Naive thymus-derived CD8-positive, alpha-beta T cell (primary cell): ENCODE measurements at regions not wholly inside any gene's neighbourhood (a gene's known extent, or its start where the extent isn't known, plus 50 kb on each side); places are given as distances from the start of the nearest gene placed in this dataset.

Experiments used
- ATAC-seq, 2 donors: fragments of 150-1000 bp; cut with Tn5 transposase in 1 of 2; sonication (Bioruptor Pico), chemical (Tn5 transposase) in 1 of 2; 1 replicate in 1 of 2; 2 replicates in 1 of 2; pipeline ENCODE4 v1.10.0; 2021; ENCODE audit warnings: mild to moderate bottlenecking in 2 of 2, moderate library complexity in 2 of 2
- POLR2A ChIA-PET: fragments of 350-600 bp; sonication (Branson Sonifier 250); formaldehyde crosslinking; loops from one replicate; lab custom pipeline; 2021; ENCODE audit warnings: antibody characterized with exemption; lab: Charles Lee
- DNase-seq, 10 donors: peaks; one replicate each; pipeline versions ENCODE4 v3.0.0 to v3.0.0-alpha.2; 2020 to 2022
- H3K27ac Mint-ChIP-seq, 10 donors: one replicate each; pipeline ENCODE4 v1.8.0; 2020 to 2022; ENCODE audit warnings: mild to moderate bottlenecking in 10 of 10, mixed read lengths in 10 of 10, moderate library complexity in 4 of 10, inconsistent platforms in 1 of 10
- H3K27me3 Mint-ChIP-seq, 5 donors: one replicate each; pipeline ENCODE4 v1.8.0; 2021 to 2022; ENCODE audit warnings: mixed read lengths in 5 of 5
- H3K36me3 Mint-ChIP-seq, 3 donors: one replicate each; pipeline ENCODE4 v1.8.0; 2020 to 2022; ENCODE audit warnings: mixed read lengths in 3 of 3, mild to moderate bottlenecking in 2 of 3, inconsistent platforms in 1 of 3
- H3K4me1 Mint-ChIP-seq, 4 donors: one replicate each; pipeline ENCODE4 v1.8.0; 2021 to 2022; ENCODE audit warnings: mixed read lengths in 4 of 4
- H3K4me3 Mint-ChIP-seq, 10 donors: one replicate each; pipeline ENCODE4 v1.8.0; 2020 to 2022; ENCODE audit warnings: mild to moderate bottlenecking in 10 of 10, mixed read lengths in 10 of 10, moderate library complexity in 6 of 10, inconsistent platforms in 1 of 10
- H3K9me3 Mint-ChIP-seq, 9 donors: one replicate each; pipeline ENCODE4 v1.8.0; 2020 to 2022; ENCODE audit warnings: mixed read lengths in 9 of 9, mild to moderate bottlenecking in 3 of 9, inconsistent platforms in 1 of 9, moderate library complexity in 1 of 9

DNA sequence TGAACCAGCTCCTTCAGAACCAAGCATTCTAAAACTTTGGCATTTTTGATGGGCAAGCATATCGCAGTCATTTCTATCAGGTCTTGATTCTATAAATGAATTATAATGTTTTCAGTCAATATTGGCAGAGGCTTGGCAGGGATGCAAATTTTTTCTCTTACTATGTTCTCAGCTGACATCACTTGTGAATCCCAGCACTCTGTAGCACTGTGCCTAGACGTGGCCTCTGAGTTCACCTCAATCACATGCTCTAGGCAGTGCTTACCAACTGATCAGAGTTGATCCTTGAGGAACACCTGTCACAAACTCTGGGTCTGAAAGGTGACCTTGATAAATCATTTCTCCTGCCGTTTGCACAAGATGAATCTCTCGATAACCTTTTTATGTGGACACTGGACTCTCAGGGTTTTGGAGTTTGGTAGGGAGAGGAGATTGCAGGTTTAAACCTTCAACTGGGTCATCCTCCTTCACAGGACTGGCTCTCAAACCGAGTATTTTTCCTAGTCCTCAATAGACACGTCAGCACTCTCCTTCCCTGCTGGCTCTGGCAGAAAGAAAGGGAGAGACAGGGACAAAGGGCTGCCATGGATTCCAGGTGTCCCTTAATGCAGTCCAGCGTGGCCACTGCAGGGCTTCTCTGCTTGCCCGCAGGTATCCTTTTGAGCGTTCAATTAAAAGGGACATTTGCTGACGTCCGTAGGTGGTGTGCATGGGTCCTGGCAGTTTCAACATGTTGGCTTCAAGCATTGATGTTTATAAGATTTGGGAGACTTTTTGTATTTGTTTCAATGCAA lies 222.3 kb upstream of the CMC1 start:
- Mint-ChIP-seq H3K4me3 (no peak overlapping the region), H3K9me3 (peaks cover 0 to 15% (median 9%) of the 10 kb centered on the region in 9 donors), H3K27me3 (no peaks in the 10 kb centered on the region), H3K36me3 (peaks cover 0 to 9% (median 8%) of the 10 kb centered on the region in 3 donors), H3K4me1 (peaks cover 0 to 7% (median 2%) of the 10 kb centered on the region in 4 donors), H3K27ac (no peak overlapping the region)
- DNase-seq = no peak
- no peak for ATAC-seq
- POLR2A ChIA-PET = no interaction called here

GRCh38 chr3:28019740-28020139 lies 221.7 kb upstream of the CMC1 start:
- no peak overlapping the region for H3K4me3 Mint-ChIP-seq
- no peak overlapping the region for H3K27ac Mint-ChIP-seq
- peaks cover 0 to 17% (median 14%) of the 10 kb centered on the region in 9 donors for H3K9me3 Mint-ChIP-seq
- H3K27me3 Mint-ChIP-seq = no peaks in the 10 kb centered on the region
- POLR2A ChIA-PET = no interaction called here
- peaks cover 0 to 7% (median 2%) of the 10 kb centered on the region in 4 donors for H3K4me1 Mint-ChIP-seq
- ATAC-seq (no peak), DNase-seq (no peak)
- peaks cover 0 to 11% (median 9%) of the 10 kb centered on the region in 3 donors for H3K36me3 Mint-ChIP-seq

GRCh38 chr3:28022916-28023315 lies 218.5 kb upstream of the CMC1 start:
- H3K27me3 Mint-ChIP-seq = no peaks in the 10 kb centered on the region
- DNase-seq (no peak), ATAC-seq (no peak)
- no peak overlapping the region for H3K27ac Mint-ChIP-seq
- H3K36me3 Mint-ChIP-seq = peaks cover 0 to 19% (median 12%) of the 10 kb centered on the region in 3 donors
- peaks cover 0 to 29% (median 19%) of the 10 kb centered on the region in 9 donors for H3K9me3 Mint-ChIP-seq
- no peak overlapping the region for H3K4me3 Mint-ChIP-seq
- POLR2A ChIA-PET = no interaction called here
- H3K4me1 Mint-ChIP-seq = peaks cover 0 to 2% (median 0%) of the 10 kb centered on the region in 4 donors

GRCh38 chr3:28028554-28028953 lies 212.9 kb upstream of the CMC1 start:
- ATAC-seq (no peak), DNase-seq (no peak)
- Mint-ChIP-seq H3K4me3 (no peak overlapping the region), H3K27ac (no peak overlapping the region), H3K4me1 (peaks cover 0 to 7% (median 4%) of the 10 kb centered on the region in 4 donors), H3K9me3 (peaks cover 15 to 49% (median 34%) of the 10 kb centered on the region in 9 donors), H3K27me3 (no peaks in the 10 kb centered on the region), H3K36me3 (peaks cover 4 to 36% (median 14%) of the 10 kb centered on the region in 3 donors)
- POLR2A ChIA-PET = no interaction called here

DNA sequence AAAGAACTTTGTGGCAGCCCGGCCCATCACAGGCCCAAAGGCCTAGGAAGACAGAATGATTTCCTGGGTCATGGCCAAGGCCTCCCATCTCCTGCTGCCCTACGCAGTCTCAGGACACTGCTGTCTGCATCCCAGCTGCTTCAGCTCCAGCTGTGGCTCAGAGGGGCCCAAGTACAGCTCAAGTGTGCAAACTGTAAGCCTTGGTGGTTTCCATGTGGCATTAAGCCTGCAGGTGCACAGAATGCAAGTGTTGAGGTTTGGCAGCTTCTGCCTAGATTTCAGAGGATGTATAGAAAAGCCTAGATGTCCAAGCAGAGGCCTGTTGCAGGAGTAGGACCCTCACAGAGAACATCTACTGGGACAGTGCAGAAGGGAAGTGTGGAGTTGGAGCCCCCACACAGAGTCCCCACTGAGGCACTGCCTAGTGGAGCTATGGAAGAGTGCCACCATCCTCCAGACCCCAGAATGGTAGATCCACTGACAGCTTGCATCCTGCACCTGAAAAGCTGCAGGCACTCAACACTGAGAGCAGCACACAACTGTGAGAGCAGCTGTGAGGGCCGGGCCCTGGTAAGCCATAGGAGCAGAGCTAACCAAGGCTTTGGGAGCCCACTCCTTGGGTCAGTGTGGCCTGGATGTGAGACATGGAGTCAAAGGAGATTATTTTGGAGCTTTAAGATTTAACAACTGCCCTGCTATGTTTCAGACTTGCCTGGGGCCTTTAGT lies 208.2 kb upstream of the CMC1 start:
- H3K4me1 Mint-ChIP-seq = peaks cover 0 to 16% (median 6%) of the 10 kb centered on the region in 4 donors
- H3K36me3 Mint-ChIP-seq = peaks cover 4 to 27% (median 8%) of the 10 kb centered on the region in 3 donors
- peaks cover 0 to 4% (median 0%) of the 10 kb centered on the region in 5 donors for H3K27me3 Mint-ChIP-seq

GRCh38 chr3:28036599-28037575 lies 204.5 kb upstream of the CMC1 start:
- H3K36me3 Mint-ChIP-seq = peaks cover 4 to 21% (median 8%) of the 10 kb centered on the region in 3 donors
- H3K4me1 Mint-ChIP-seq = peaks cover 0 to 9% (median 3%) of the 10 kb centered on the region in 4 donors

More for the DNA sequence above, 208.2 kb upstream of the CMC1 start:
- DNase-seq = no peak
- peaks cover 12 to 32% (median 22%) of the 10 kb centered on the region in 9 donors for H3K9me3 Mint-ChIP-seq
- no peak overlapping the region for H3K4me3 Mint-ChIP-seq
- no peak for ATAC-seq
- H3K27ac Mint-ChIP-seq = no peak overlapping the region
- POLR2A ChIA-PET = no interaction called here

DNA sequence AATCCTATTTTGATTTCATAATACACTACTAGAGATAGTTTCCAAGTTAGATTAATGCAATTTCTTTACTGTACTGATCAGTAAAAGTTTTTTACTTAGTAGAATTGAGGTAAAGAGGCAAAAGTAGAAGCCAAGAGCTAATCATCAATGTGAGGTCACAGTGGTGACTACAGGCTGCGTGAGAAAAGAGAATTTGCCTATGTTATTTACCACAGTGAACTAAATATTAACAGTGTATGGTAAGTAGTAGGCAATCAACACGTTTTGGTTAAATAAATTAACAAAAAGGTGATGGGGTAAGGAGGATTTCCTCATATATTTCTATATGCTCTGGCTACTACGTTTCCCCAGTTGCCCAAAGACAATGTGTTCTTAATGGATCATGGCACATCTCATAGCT lies 202.2 kb upstream of the CMC1 start:
- peaks cover 0 to 1% (median 1%) of the 10 kb centered on the region in 3 donors for H3K36me3 Mint-ChIP-seq
- peaks cover 0 to 4% (median 0%) of the 10 kb centered on the region in 5 donors for H3K27me3 Mint-ChIP-seq
- H3K9me3 Mint-ChIP-seq = peaks cover 0 to 2% (median under 1%) of the 10 kb centered on the region in 9 donors
- no peak overlapping the region for H3K4me3 Mint-ChIP-seq
- POLR2A ChIA-PET = no interaction called here
- no peak overlapping the region for H3K27ac Mint-ChIP-seq
- peaks cover 0 to 9% (median 2%) of the 10 kb centered on the region in 4 donors for H3K4me1 Mint-ChIP-seq
- ATAC-seq (no peak), DNase-seq (no peak)

More at GRCh38 chr3:28036599-28037575, 204.5 kb upstream of the CMC1 start:
- Mint-ChIP-seq H3K27ac (no peak overlapping the region), H3K9me3 (peaks cover 11 to 24% (median 19%) of the 10 kb centered on the region in 9 donors), H3K4me3 (no peak overlapping the region), H3K27me3 (peaks cover 0 to 4% (median 0%) of the 10 kb centered on the region in 5 donors)
- DNase-seq (no peak), ATAC-seq (no peak)
- POLR2A ChIA-PET = no interaction called here

GRCh38 chr3:28039829-28040228 lies 201.6 kb upstream of the CMC1 start:
- peaks cover 0 to 9% (median 3%) of the 10 kb centered on the region in 4 donors for H3K4me1 Mint-ChIP-seq
- POLR2A ChIA-PET = no interaction called here
- H3K36me3 Mint-ChIP-seq = no peaks in the 10 kb centered on the region
- DNase-seq = no peak
- no peak overlapping the region for H3K27ac Mint-ChIP-seq
- no peak overlapping the region for H3K4me3 Mint-ChIP-seq
- H3K9me3 Mint-ChIP-seq = no peaks in the 10 kb centered on the region
- H3K27me3 Mint-ChIP-seq = peaks cover 0 to 4% (median 0%) of the 10 kb centered on the region in 5 donors
- ATAC-seq = no peak

- POLR2A ChIA-PET = interaction anchor here (1.1 kb wide), 1 partner anchor 10 kb away, joined by 3 read pairs; no protein-coding TSS in a partner anchor
- Mint-ChIP-seq H3K4me1 (peaks cover 0 to 2% (median 0%) of the 10 kb centered on the region in 4 donors), H3K4me3 (no peak overlapping the region), H3K9me3 (no peaks in the 10 kb centered on the region), H3K27ac (no peak overlapping the region), H3K27me3 (peaks cover 0 to 4% (median 0%) of the 10 kb centered on the region in 5 donors), H3K36me3 (no peaks in the 10 kb centered on the region)
- DNase-seq = no peak
- ATAC-seq = no peak
Measured at GRCh38 chr3:28042095-28042635, 199.3 kb upstream of the CMC1 start.

- Mint-ChIP-seq H3K27ac (no peak overlapping the region), H3K36me3 (no peaks in the 10 kb centered on the region), H3K4me3 (no peak overlapping the region), H3K9me3 (no peaks in the 10 kb centered on the region), H3K27me3 (no peaks in the 10 kb centered on the region), H3K4me1 (peaks cover 0 to 2% (median 0%) of the 10 kb centered on the region in 4 donors)
- ATAC-seq (no peak), DNase-seq (no peak)
- POLR2A ChIA-PET = interaction anchor here (1.1 kb wide), 1 partner anchor 9 kb away, joined by 3 read pairs; no protein-coding TSS in a partner anchor
Measured at GRCh38 chr3:28042707-28043106, 198.7 kb upstream of the CMC1 start.

- peaks cover 7 to 21% (median 13%) of the 10 kb centered on the region in 4 donors for H3K4me1 Mint-ChIP-seq
- no peak overlapping the region for H3K4me3 Mint-ChIP-seq
- H3K36me3 Mint-ChIP-seq = no peaks in the 10 kb centered on the region
- H3K9me3 Mint-ChIP-seq = no peaks in the 10 kb centered on the region
- no peaks in the 10 kb centered on the region for H3K27me3 Mint-ChIP-seq
- no peak for DNase-seq
- ATAC-seq = no peak
- POLR2A ChIA-PET = no interaction called here
- no peak overlapping the region for H3K27ac Mint-ChIP-seq
Measured at GRCh38 chr3:28050120-28050519, 191.3 kb upstream of the CMC1 start.
